Activated CD4-positive, alpha-beta T cell treated with anti-CD3 and anti-CD28 coated beads, Interleukin-2, amount 10 ng/mL, durations not matched to agents 7 days and 5 days (primary cell): ENCODE measurements at regions not wholly inside any gene's neighbourhood (a gene's known extent, or its start where the extent isn't known, plus 50 kb on each side); places are given as distances from the start of the nearest gene placed in this dataset.

ENCODE experiments used
- CTCF ChIA-PET: fragments of 350-600 bp; sonication (Branson Sonifier 250); formaldehyde crosslinking; loops from one replicate; lab custom pipeline; 2021; ENCODE audit warnings: antibody characterized with exemption; lab: Charles Lee
- POLR2A ChIA-PET: fragments of 350-600 bp; sonication (Branson Sonifier 250); formaldehyde crosslinking; loops from one replicate; lab custom pipeline; 2021; ENCODE audit warnings: antibody characterized with exemption; lab: Charles Lee
- DNase-seq: peaks from one replicate; pipeline ENCODE4 v3.0.0-alpha.2; 2020
- H3K27ac Mint-ChIP-seq: one replicate; pipeline ENCODE4 v1.8.0; 2021; ENCODE audit warnings: mild to moderate bottlenecking, moderate library complexity, mixed read lengths
- H3K27me3 Mint-ChIP-seq: one replicate; pipeline ENCODE4 v1.8.0; 2021; ENCODE audit warnings: mixed read lengths
- H3K36me3 Mint-ChIP-seq: one replicate; pipeline ENCODE4 v1.8.0; 2021; ENCODE audit warnings: low read depth, mixed read lengths
- H3K4me1 Mint-ChIP-seq: one replicate; pipeline ENCODE4 v1.8.0; 2021; ENCODE audit warnings: mixed read lengths
- H3K4me3 Mint-ChIP-seq: one replicate; pipeline ENCODE4 v1.8.0; 2021; ENCODE audit warnings: mild to moderate bottlenecking, moderate library complexity, mixed read lengths
- H3K9me3 Mint-ChIP-seq: one replicate; pipeline ENCODE4 v1.8.0; 2021; ENCODE audit warnings: mixed read lengths

DNA sequence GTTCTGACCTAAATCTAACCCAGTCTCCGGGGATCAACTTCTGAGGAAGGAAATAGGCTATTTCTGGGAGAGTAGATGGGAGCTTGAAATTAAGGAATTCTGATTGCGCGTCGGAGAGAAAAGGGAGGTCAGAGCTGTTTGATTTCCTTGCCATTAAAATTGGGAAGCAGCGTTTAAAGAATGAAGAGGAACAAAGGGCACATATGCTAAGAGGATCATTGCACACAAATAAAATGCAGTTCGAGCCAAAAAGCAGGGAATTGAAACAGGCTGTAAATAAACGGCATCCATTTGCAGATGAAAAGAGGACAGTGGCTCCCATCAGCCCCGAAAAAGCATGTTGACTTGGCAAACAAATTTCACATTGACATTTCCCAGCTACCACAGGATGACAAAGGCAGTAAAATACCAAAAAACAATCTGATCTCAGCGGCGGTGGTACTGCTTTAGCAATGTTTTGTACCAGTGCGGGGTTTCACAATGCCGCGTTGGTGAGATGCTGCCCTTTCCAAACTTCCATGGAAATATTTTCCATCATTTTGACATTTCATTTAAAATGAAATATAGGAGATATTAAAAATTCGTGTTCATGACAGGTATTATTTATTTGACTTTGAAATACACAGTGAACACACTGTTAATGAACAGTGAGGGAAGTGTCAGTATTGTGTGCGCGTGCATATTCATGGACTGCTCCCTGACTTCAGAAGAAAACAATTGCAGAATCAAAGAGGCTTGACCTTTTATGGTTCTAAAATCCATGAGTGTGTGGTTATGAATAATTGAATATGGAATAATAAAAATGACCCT is 108.8 kb downstream of the SQOR start:
- no peaks in the 10 kb centered on the region for H3K4me1 Mint-ChIP-seq
- CTCF ChIA-PET = no interaction called here
- POLR2A ChIA-PET = no interaction called here
- no peaks in the 10 kb centered on the region for H3K36me3 Mint-ChIP-seq
- no peak overlapping the region for H3K4me3 Mint-ChIP-seq
- no peaks in the 10 kb centered on the region for H3K9me3 Mint-ChIP-seq
- no peak overlapping the region for H3K27ac Mint-ChIP-seq
- H3K27me3 Mint-ChIP-seq = peaks cover 4% of the 10 kb centered on the region
- DNase-seq = no peak

- H3K4me1 Mint-ChIP-seq = no peaks in the 10 kb centered on the region
These were observed 109.4 kb downstream of the SQOR start for GRCh38 chr15:45744236-45744589.

GRCh38 chr15:45747426-45747825 is 112.6 kb downstream of the SQOR start:
- ChIA-PET CTCF (interaction anchor here (1.2 kb wide), 1 partner anchor 15 kb away, joined by 3 read pairs; no protein-coding TSS in a partner anchor), POLR2A (no interaction called here)
- H3K4me3 Mint-ChIP-seq = no peak overlapping the region
- no peaks in the 10 kb centered on the region for H3K9me3 Mint-ChIP-seq
- no peak for DNase-seq
- H3K36me3 Mint-ChIP-seq = no peaks in the 10 kb centered on the region
- no peaks in the 10 kb centered on the region for H3K4me1 Mint-ChIP-seq
- peaks cover 10% of the 10 kb centered on the region for H3K27me3 Mint-ChIP-seq
- no peak overlapping the region for H3K27ac Mint-ChIP-seq

More at GRCh38 chr15:45744236-45744589, 109.4 kb downstream of the SQOR start:
- CTCF ChIA-PET = no interaction called here
- POLR2A ChIA-PET = no interaction called here
- Mint-ChIP-seq H3K27me3 (peaks cover 3% of the 10 kb centered on the region), H3K27ac (no peak overlapping the region), H3K4me3 (no peak overlapping the region), H3K9me3 (no peaks in the 10 kb centered on the region), H3K36me3 (no peaks in the 10 kb centered on the region)
- no peak for DNase-seq

DNA sequence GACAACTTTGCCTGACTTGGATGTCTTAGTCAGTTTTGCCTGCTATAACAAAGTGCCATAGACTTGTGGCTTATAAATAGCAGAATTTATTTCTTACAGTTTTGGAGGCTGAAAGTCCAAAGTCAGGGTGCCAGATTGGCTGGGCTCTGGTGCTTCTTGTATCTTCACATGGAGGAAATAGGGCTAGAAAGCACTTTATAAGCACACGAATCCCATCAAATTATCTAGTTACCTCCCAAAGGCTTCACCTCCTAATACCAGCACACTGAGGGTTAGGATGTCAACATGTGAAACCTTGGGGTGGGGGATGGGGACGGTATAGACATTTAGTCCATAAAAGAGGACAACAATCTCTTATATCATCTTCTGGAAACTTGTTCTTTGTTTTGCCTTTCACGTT is 116.8 kb downstream of the SQOR start:
- H3K9me3 Mint-ChIP-seq = no peaks in the 10 kb centered on the region
- no peak overlapping the region for H3K4me3 Mint-ChIP-seq
- no peak overlapping the region for H3K27ac Mint-ChIP-seq
- H3K36me3 Mint-ChIP-seq = no peaks in the 10 kb centered on the region
- CTCF ChIA-PET = no interaction called here
- H3K27me3 Mint-ChIP-seq = peaks cover 15% of the 10 kb centered on the region
- H3K4me1 Mint-ChIP-seq = no peaks in the 10 kb centered on the region
- no peak for DNase-seq
- POLR2A ChIA-PET = no interaction called here

GRCh38 chr15:45759936-45760335 is 125.1 kb downstream of the SQOR start:
- peaks cover 11% of the 10 kb centered on the region for H3K27me3 Mint-ChIP-seq
- no peak overlapping the region for H3K4me3 Mint-ChIP-seq
- H3K9me3 Mint-ChIP-seq = no peaks in the 10 kb centered on the region
- POLR2A ChIA-PET = no interaction called here
- no peaks in the 10 kb centered on the region for H3K4me1 Mint-ChIP-seq
- DNase-seq = no peak
- no peak overlapping the region for H3K27ac Mint-ChIP-seq
- CTCF ChIA-PET = no interaction called here
- H3K36me3 Mint-ChIP-seq = no peaks in the 10 kb centered on the region

DNA sequence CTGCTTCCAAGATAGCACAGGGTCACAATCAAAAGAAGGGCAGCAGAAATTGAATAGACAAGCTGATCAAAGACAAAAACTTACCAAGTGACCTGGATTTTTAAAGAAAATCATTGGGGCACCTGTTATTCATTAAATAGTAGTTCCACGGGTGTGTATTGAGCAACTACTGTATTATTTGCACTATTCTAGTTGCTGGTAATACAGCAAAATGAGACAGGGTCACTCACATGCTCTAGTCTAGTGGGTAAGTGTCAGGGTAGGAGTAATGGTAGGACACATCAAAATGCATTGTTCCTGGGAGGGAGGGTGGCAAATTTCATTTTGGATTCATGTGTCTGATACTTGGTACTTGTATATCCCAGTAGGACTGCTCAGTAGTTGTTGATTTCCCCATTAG is 127.9 kb downstream of the SQOR start:
- no peaks in the 10 kb centered on the region for H3K36me3 Mint-ChIP-seq
- H3K27me3 Mint-ChIP-seq = peaks cover 4% of the 10 kb centered on the region
- POLR2A ChIA-PET = no interaction called here
- no peaks in the 10 kb centered on the region for H3K9me3 Mint-ChIP-seq
- CTCF ChIA-PET = interaction anchor here (0.9 to 1.1 kb wide), 2 partner anchors 15 to 30 kb away, joined by 3 read pairs; no protein-coding TSS in a partner anchor
- H3K27ac Mint-ChIP-seq = no peak overlapping the region
- H3K4me3 Mint-ChIP-seq = no peak overlapping the region
- H3K4me1 Mint-ChIP-seq = no peaks in the 10 kb centered on the region
- DNase-seq = no peak

DNA sequence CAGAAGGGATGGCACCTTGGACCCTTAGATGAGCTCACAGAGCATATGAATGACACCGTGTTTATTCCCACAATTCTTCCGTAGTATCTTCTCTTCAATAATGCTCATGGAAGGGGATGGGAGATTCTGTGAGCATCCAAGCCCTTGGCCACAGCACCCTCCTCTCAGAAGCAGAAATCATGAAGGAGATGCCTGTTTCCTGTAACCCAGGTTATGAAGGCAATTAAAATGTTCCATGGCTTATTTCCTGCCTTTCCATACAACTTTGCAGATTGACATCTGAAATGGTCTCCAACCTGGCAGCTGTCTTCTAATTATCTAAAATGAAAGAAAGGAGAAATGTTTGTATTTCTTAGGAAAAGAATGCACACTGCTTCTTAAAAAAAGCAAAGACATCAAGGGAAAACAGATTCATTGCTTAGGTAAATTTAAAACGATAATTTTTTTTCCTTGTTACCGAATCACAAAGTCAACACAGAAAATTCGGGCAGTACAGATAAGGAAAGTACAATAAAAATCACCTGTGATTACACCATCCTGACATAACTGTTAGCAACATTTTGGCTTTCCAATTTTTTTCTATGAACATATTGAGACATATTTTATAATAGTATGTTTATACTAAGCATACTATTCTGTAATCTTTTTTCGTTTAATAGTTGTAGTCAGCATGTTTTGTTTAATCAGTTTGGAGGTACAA is 128.5 kb downstream of the SQOR start:
- DNase-seq = no peak
- no peak overlapping the region for H3K4me3 Mint-ChIP-seq
- H3K36me3 Mint-ChIP-seq = no peaks in the 10 kb centered on the region
- H3K9me3 Mint-ChIP-seq = no peaks in the 10 kb centered on the region
- ChIA-PET CTCF (no interaction called here), POLR2A (no interaction called here)
- H3K27ac Mint-ChIP-seq = no peak overlapping the region
- no peaks in the 10 kb centered on the region for H3K4me1 Mint-ChIP-seq
- H3K27me3 Mint-ChIP-seq = peaks cover 4% of the 10 kb centered on the region

GRCh38 chr15:45773149-45773548 is 138.3 kb downstream of the SQOR start:
- peaks cover 10% of the 10 kb centered on the region for H3K27me3 Mint-ChIP-seq
- CTCF ChIA-PET = no interaction called here
- H3K36me3 Mint-ChIP-seq = no peaks in the 10 kb centered on the region

GRCh38 chr15:45776772-45777171 is 141.9 kb downstream of the SQOR start:
- H3K4me3 Mint-ChIP-seq = no peak overlapping the region
- CTCF ChIA-PET = no interaction called here

More at GRCh38 chr15:45773149-45773548, 138.3 kb downstream of the SQOR start:
- Mint-ChIP-seq H3K27ac (no peak overlapping the region), H3K4me3 (no peak overlapping the region), H3K9me3 (no peaks in the 10 kb centered on the region), H3K4me1 (no peaks in the 10 kb centered on the region)
- POLR2A ChIA-PET = no interaction called here
- DNase-seq = no peak

GRCh38 chr15:45777781-45778180 is 143.0 kb downstream of the SQOR start:
- ChIA-PET POLR2A (no interaction called here), CTCF (no interaction called here)
- H3K9me3 Mint-ChIP-seq = no peaks in the 10 kb centered on the region
- no peaks in the 10 kb centered on the region for H3K4me1 Mint-ChIP-seq
- H3K36me3 Mint-ChIP-seq = no peaks in the 10 kb centered on the region
- H3K27ac Mint-ChIP-seq = no peak overlapping the region
- no peak for DNase-seq
- H3K4me3 Mint-ChIP-seq = no peak overlapping the region
- peaks cover 14% of the 10 kb centered on the region for H3K27me3 Mint-ChIP-seq

More at GRCh38 chr15:45776772-45777171, 141.9 kb downstream of the SQOR start:
- no peak for DNase-seq
- no peaks in the 10 kb centered on the region for H3K36me3 Mint-ChIP-seq
- no peaks in the 10 kb centered on the region for H3K4me1 Mint-ChIP-seq
- peaks cover 11% of the 10 kb centered on the region for H3K27me3 Mint-ChIP-seq
- H3K9me3 Mint-ChIP-seq = no peaks in the 10 kb centered on the region
- POLR2A ChIA-PET = no interaction called here
- no peak overlapping the region for H3K27ac Mint-ChIP-seq

- DNase-seq = no peak
- no peaks in the 10 kb centered on the region for H3K4me1 Mint-ChIP-seq
- H3K27me3 Mint-ChIP-seq = peaks cover 8% of the 10 kb centered on the region
- no peaks in the 10 kb centered on the region for H3K36me3 Mint-ChIP-seq
- ChIA-PET POLR2A (no interaction called here), CTCF (interaction anchor here (1.3 kb wide), 1 partner anchor 13 kb away, joined by 3 read pairs; no protein-coding TSS in a partner anchor)
- H3K9me3 Mint-ChIP-seq = no peaks in the 10 kb centered on the region
- no peak overlapping the region for H3K4me3 Mint-ChIP-seq
- no peak overlapping the region for H3K27ac Mint-ChIP-seq
These were observed 145.5 kb downstream of the SQOR start for GRCh38 chr15:45780352-45780751.

GRCh38 chr15:45784656-45785055 is 149.8 kb downstream of the SQOR start:
- POLR2A ChIA-PET = no interaction called here
- no peaks in the 10 kb centered on the region for H3K4me1 Mint-ChIP-seq
- CTCF ChIA-PET = no interaction called here
- no peak for DNase-seq
- H3K36me3 Mint-ChIP-seq = no peaks in the 10 kb centered on the region
- H3K4me3 Mint-ChIP-seq = no peak overlapping the region
- H3K9me3 Mint-ChIP-seq = no peaks in the 10 kb centered on the region
- peaks cover 5% of the 10 kb centered on the region for H3K27me3 Mint-ChIP-seq
- H3K27ac Mint-ChIP-seq = no peak overlapping the region

GRCh38 chr15:45785897-45786296 is 151.1 kb downstream of the SQOR start:
- ChIA-PET CTCF (no interaction called here), POLR2A (no interaction called here)
- no peaks in the 10 kb centered on the region for H3K4me1 Mint-ChIP-seq

More at GRCh38 chr15:45785897-45786296, 151.1 kb downstream of the SQOR start:
- no peaks in the 10 kb centered on the region for H3K36me3 Mint-ChIP-seq
- DNase-seq = no peak
- no peaks in the 10 kb centered on the region for H3K9me3 Mint-ChIP-seq
- peaks cover 5% of the 10 kb centered on the region for H3K27me3 Mint-ChIP-seq
- H3K27ac Mint-ChIP-seq = no peak overlapping the region
- H3K4me3 Mint-ChIP-seq = no peak overlapping the region
